Upper lobe of right lung (tissue), 1 donor: ENCODE measurements at regions not wholly inside any gene's neighbourhood (a gene's known extent, or its start where the extent isn't known, plus 50 kb on each side); places are given as distances from the start of the nearest gene placed in this dataset.
A peak's percentile ranks its signal among the peaks of the same experiment; 100 is the strongest.

Experiments
- ATAC-seq: fragments of 200-7000 bp; cut with Tn5 transposase; one replicate; pipeline ENCODE4 v1.9.1; 2020; ENCODE audit warnings: mild to moderate bottlenecking, moderate library complexity
- DNase-seq: peaks from one replicate; pipeline ENCODE4 v3.0.0-alpha.2; 2020
- H3K27ac ChIP-seq: fragments of 200-600 bp; one replicate; pipeline ENCODE4 v1.8.0; 2022
- H3K27me3 ChIP-seq: fragments of 200-600 bp; one replicate; pipeline ENCODE4 v1.8.0; 2022; ENCODE audit warnings: mild to moderate bottlenecking
- H3K36me3 ChIP-seq: fragments of 200-600 bp; one replicate; pipeline ENCODE4 v1.8.0; 2022
- H3K4me1 ChIP-seq: fragments of 200-600 bp; one replicate; pipeline ENCODE4 v1.8.0; 2022
- H3K4me3 ChIP-seq: fragments of 200-600 bp; one replicate; pipeline ENCODE4 v1.8.0; 2022; ENCODE audit warnings: mild to moderate bottlenecking
- H3K9me3 ChIP-seq: fragments of 200-600 bp; one replicate; pipeline ENCODE4 v1.8.0; 2022
- intact Hi-C: fragments of 100-400 bp; cut with DNase I; formaldehyde crosslinking; loops from one replicate; pipeline ENCODE4 v1.11.0; 2022
- TF ChIP-seq, protein P1 (sequence below): fragments of 200-600 bp; IDR thresholded peaks from one replicate; pipeline ENCODE4 v1.8.0; 2022; ENCODE audit warnings: antibody characterized with exemption
- donor health status: DM: no; HTN: yes; CAD: no; lungs with severe emphysema.

DNA sequence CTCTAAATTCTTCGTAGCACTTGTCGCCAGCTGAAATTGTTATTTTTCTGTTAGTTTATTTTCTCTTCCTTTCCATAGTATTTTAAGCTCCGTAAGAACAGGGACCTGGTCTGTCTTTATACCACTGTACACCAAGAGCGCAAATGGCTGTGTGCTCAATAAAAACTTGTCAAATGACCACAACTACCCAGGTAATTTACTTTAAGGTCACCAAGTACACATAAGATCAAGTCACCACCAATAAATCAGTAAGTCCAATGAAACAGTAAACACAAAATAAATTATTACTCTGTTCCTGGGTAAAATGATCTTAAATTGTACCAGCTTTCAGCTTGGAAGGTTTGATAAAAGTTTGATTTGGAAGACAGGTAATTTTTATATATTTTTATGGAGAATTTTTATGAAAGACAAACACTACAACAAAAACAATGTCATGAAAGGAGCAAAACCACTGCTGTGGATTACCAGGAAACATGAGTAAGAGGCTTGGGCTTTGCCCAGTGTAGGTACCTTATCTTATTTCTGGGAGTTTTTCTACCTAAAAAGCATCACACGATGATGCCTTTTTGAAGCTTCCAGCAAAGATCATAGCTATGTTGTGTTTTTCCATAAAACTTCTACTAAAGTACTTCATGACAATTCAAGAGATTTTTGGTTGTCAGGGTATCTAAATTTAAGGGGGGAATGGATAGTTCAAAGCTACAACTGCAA is 406.8 kb downstream of the SHQ1 start:
- no peaks in the 10 kb centered on the region for H3K27me3 ChIP-seq
- TF ChIP-seq, protein P1, sequence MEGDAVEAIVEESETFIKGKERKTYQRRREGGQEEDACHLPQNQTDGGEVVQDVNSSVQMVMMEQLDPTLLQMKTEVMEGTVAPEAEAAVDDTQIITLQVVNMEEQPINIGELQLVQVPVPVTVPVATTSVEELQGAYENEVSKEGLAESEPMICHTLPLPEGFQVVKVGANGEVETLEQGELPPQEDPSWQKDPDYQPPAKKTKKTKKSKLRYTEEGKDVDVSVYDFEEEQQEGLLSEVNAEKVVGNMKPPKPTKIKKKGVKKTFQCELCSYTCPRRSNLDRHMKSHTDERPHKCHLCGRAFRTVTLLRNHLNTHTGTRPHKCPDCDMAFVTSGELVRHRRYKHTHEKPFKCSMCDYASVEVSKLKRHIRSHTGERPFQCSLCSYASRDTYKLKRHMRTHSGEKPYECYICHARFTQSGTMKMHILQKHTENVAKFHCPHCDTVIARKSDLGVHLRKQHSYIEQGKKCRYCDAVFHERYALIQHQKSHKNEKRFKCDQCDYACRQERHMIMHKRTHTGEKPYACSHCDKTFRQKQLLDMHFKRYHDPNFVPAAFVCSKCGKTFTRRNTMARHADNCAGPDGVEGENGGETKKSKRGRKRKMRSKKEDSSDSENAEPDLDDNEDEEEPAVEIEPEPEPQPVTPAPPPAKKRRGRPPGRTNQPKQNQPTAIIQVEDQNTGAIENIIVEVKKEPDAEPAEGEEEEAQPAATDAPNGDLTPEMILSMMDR: no peak
- intact Hi-C loops: no loop called here
- H3K27ac ChIP-seq: no peak overlapping the region
- no peak overlapping the region for H3K4me3 ChIP-seq
- H3K9me3 ChIP-seq: no peaks in the 10 kb centered on the region
- H3K4me1 ChIP-seq: peaks cover 49% of the 10 kb centered on the region
- no peak for DNase-seq
- H3K36me3 ChIP-seq: no peaks in the 10 kb centered on the region
- no peak for ATAC-seq

DNA sequence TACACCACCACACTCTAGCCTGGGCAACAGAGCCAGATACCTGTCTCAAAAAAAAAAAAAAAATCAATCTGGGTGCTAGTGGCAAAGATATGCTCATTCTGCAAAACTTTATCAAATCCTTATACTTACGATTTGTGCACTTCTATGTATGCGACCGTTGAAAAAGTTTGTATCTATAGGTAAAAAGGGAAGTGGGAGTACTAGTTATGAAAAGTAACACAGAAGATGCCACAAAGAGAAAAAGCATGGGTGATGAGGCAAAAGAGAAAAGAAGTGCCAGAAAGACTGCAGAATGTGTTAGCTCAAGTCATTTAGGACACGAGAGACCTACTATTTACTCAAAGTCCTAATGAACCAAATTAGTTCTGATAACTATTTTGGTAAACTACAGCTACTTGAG is 407.8 kb downstream of the SHQ1 start:
- no peaks in the 10 kb centered on the region for H3K9me3 ChIP-seq
- no peaks in the 10 kb centered on the region for H3K36me3 ChIP-seq
- no peak for ATAC-seq
- no peak overlapping the region for H3K4me3 ChIP-seq
- intact Hi-C loops: no loop called here
- H3K27me3 ChIP-seq: no peaks in the 10 kb centered on the region
- TF ChIP-seq, protein P1: no peak
- peaks cover 50% of the 10 kb centered on the region for H3K4me1 ChIP-seq
- H3K27ac ChIP-seq: no peak overlapping the region
- no peak for DNase-seq

DNA sequence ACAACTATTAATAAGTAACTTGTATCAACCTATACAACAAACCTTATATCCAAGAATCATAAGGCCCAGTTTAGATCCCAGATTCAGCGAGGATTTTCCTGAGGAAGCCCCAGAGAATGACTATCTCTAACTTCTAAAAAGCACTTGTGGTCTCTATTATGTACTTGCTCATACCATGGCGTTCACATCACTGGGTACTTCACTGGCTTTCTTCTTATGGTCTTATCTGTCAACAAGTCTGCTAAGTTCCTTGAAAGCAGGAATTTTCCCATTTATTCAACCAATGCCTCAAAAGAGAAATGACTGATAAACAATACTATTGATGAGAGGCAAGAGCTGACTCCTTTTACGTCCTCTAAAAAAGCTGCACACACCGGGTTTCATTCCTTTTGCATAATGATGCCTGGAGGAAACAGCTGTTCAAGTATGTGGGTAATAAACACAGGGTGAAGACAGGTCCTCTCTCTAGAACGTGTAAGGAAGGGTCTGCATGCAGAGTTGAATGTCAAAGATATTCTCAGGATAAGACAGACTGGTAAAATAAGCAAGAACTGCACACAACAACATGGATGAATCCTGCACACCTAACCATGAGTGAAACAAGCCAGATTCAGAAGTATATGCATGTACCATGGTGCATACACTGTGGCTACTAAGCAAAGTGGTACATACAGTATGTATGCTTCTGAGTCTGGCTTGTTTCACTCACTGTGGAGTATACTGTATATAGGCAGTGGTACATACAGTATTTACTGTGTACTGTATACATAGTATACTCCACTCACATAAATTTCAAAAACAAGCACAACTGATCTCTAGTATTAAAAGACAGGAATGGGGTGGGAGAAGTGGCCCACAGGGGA is 408.7 kb downstream of the SHQ1 start:
- TF ChIP-seq, protein P1: no peak
- peaks cover 47% of the 10 kb centered on the region for H3K4me1 ChIP-seq
- H3K27ac ChIP-seq: no peak overlapping the region
- no peak overlapping the region for H3K4me3 ChIP-seq
- ATAC-seq: no peak
- H3K36me3 ChIP-seq: no peaks in the 10 kb centered on the region
- no peaks in the 10 kb centered on the region for H3K9me3 ChIP-seq
- DNase-seq: no peak
- intact Hi-C loops: no loop called here
- H3K27me3 ChIP-seq: no peaks in the 10 kb centered on the region

DNA sequence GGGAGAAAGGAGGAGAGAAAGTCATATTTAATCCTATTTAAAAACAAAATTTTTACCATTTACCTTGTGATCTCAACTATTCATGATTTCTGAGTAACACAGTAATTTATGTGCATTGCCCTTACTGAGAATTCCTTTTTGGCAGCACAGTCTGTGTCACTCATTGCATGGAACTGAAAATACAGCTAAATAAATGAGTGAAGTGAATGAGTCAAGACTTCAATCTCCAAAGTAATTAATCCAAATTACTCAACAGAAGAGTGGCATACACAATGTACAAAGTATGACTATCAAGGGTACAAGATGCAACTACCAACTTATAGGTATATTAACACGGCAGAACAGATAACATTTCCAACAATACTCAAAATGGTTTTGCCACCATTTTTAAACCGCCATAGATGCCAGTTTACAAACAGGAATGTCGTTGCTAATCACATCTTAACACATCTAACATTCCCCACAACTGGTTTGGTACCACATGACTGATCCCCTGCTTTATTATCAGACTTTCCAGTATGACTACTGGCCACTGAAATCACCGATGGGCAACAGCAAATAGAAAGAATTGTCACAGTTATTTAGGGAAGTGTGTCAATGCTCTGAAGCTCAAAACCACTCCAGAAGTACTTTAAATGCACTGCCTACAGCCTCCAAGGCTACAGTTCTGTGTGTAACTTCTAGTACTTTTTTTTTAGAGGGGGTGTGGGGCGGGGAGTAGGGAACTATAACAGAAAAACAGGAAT is 410.4 kb downstream of the SHQ1 start:
- TF ChIP-seq, protein P1: no peak
- ATAC-seq: peak; percentile 47
- Histone ChIP-seq H3K27me3 (no peaks in the 10 kb centered on the region), H3K9me3 (no peaks in the 10 kb centered on the region), H3K36me3 (no peaks in the 10 kb centered on the region), H3K4me1 (peaks cover 38% of the 10 kb centered on the region), H3K27ac (no peak overlapping the region), H3K4me3 (no peak overlapping the region)
- no peak for DNase-seq
- intact Hi-C loops: no loop called here

DNA sequence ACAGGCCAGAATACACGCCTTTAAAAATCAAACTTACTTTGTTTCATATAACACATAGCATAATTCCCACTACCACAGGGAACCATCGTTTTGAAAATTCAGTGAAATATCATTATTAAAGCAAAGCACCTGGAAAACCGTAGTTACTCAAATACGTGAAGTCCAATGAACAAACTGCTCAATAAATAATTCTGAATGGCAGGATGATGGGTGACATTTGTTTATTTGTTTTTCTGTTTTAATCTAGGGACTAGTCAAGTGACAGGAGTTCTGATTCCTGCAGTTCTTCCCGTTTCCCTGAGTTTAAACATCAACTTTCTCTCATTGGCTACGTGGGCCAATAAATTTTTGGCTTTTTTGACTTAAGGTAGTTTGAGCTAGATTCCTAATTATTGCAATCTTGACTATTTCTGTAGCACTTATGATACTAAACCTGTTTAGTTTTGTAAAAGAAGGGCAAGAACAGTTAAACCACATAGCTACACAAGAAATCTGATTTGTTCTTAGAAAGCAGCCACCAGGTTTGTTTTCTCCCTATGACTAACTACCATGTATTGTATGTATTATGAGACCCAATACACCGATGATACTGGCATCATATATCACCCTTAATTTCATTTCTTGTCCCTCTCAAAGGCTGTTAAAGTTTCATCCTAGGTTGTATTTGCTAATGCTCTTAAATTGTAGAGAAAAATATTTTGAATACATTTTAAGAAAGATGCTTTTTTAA is 411.2 kb downstream of the SHQ1 start:
- Histone ChIP-seq H3K27me3 (no peaks in the 10 kb centered on the region), H3K36me3 (no peaks in the 10 kb centered on the region), H3K27ac (no peak overlapping the region), H3K4me3 (no peak overlapping the region), H3K9me3 (no peaks in the 10 kb centered on the region), H3K4me1 (peaks cover 35% of the 10 kb centered on the region)
- TF ChIP-seq, protein P1: no peak
- DNase-seq: no peak
- intact Hi-C loops: no loop called here
- ATAC-seq: no peak
